ENCODE measurements at regions not wholly inside any gene's neighbourhood (a gene's known extent, or its start where the extent isn't known, plus 50 kb on each side); places are given as distances from the start of the nearest gene placed in this dataset.
"Not testable (repeated sequence)": the region's sequence is repeated elsewhere in the genome, so short reads cannot be mapped to it uniquely, and the experiment has no call there.

GRCh38 chr5:25764733-25765132 is 1120.0 kb upstream of the CDH10 start:
- DNase-seq = no peak

DNA sequence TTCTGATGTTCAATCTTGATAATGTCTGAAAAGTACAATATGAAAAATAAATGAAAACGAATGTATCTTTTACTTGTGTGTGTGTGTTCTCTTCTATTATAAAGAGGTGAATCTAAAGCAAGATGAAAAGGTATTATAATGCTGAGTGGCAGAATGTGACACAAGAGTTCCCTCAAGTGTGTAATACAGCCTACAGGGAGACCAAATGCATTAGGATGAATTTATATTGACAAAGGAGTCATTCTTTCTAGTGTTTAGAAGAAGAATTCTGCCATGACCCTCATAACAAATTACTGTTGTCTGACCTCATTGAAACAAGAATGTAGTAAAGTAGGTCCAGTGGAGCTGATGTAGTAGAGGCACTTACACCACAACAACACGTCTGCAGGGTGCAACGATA is 1119.0 kb upstream of the CDH10 start:
- DNase-seq = no peak

- peak in 1 of 2 experiments; percentile 9 for DNase-seq
Observed at GRCh38 chr5:25754895-25755294, 1110.1 kb upstream of the CDH10 start.

DNA sequence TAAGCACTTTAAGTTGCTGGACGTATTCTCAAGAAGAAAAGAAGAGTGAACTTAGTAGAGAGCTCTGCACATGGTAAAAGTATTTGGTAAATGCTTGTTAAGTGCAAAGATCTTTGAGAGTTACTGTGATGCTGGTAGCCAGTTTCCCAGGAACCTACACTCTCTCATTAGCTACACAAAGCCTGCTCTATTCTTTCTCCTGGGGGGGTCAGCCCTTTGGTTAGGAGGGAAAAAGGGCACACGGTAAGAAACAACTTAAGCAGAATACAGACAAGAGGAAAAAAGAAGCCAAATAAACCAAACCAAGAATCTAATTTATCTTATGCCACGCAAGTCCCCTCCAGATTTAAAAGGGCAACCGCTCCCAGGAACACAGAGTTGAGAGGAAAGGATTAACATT is 1100.1 kb upstream of the CDH10 start:
- DNase-seq = no peak

DNA sequence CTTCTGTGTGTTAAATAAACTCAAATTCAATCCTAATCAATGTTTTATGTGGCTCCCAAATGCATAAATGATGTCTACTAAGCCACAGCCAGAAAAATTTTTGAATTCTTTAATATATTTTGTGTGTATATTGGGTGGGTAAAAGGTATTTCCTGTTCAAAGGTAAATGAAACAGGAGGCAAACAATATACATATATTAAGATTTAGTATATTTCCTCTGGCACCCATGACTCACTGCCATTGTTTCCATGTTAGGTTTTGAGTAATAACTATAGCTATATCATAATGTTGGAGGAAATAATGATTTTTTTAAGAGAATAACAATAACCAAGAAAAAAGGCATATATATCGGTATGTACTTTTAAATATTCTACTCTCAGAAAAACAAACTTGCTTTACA is 1071.9 kb upstream of the CDH10 start:
- DNase-seq = no peak

DNA sequence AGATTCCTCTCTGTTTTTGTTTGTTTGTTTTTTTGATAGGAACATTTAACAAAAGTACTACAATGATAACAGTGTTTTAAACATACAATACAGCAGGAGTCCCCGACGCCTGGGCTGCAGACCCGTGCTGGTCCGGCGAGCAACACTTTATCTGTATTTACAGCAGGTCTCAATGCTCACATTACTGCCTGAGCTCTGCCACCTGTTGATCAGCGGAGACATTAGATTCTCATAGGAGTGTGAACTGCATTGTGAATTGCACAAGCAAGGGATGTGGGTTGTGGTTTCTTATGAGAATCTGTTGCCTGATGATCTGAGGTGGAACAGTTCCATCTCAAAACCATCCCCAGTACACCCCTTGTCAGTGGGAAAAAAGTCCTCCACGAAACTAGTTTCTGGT is 1068.5 kb upstream of the CDH10 start:
- DNase-seq = no peak

- DNase-seq = no peak
Observed at GRCh38 chr5:25707093-25707492, 1062.3 kb upstream of the CDH10 start.

DNA sequence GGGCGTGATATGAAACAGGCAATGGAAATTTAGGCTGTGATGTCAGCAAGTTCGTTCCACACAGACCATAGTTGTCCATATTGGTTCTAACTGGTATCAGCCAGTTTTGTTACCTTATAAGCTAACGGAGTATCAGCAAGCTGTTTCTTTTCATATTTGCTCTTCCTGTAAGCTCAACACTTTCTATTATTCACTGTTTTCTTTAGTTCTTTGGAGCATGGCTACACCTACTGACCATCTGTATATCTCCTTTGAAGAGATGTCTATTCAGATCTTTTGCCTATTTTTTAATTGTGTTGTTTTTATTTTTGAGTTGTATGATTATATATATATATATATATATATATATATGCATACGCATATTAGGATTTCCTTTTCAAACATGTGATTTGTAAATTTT is 1057.2 kb upstream of the CDH10 start:
- no peak for DNase-seq

GRCh38 chr5:25694801-25695200 is 1050.0 kb upstream of the CDH10 start:
- no peak for DNase-seq

DNA sequence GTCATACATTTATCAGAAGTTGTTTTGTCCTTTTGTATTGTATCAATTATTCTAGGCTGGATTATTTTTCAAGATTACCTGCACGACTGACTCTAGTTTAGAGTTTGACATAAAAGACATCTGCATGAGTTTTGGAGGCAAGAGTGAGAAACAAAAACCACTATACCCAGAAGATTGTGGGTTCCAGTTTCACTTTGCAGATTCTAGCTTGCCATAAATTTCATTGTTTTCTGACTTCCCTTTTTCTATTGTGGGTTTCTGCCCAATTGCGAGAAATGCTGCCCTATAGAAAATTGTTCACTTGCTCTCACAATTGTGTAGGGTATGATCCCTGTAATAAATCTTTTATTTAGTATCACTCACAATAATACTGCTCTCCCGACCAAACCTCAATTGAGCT is 1043.4 kb upstream of the CDH10 start:
- no peak for DNase-seq

DNA sequence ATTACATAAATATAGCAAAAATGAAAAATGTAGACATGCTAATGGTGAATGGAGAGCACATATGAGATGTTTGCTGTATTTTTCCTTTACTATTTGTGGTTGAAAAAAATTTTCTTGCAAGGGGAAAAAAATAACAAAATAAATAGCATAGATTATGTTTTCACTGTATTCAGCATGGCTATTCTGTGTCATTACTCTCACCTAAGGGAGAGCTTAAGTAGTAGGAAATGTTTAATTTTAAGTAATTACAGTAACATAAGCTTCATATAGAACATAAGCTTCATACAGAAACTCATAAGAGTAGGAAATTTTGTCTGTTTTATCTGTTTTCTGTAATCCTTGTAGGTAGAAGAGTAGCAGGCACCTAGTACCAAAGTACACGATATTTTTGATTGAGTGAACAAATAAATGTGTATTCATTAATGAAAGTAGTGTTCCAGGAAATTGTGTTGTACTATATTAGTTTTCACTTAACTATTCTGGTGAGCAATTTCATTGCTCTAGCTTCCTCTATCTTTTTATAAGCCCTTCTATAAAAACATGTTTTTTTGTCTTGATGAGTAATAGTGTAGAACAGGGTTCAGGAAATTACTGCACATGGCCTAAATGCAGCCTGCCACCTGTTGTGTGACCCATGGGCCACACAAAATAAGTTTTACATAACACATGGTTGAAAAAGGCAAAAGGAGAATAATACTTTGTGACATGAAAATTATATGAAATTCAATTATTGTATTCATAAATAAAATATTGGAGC is 1025.0 kb upstream of the CDH10 start:
- no peak for DNase-seq

DNA sequence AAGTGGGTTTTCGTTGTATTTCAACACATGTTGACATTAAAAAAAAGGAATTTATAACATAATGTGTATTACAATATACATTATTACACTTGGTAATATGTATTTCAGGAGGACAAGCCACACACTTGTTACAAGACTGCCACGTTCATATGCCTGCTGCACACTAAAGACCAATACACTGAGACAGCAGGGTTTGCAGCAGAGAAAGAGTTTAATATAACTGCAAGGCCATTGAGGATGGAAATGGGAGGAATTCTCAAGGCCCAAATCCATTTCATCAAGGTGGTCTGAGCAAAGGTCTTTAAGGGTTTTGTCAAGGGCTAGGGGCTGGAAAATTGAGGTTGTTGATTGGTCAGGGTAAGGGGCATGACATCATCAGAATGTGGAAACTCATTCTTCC is 1017.8 kb upstream of the CDH10 start:
- DNase-seq = no peak

- not testable (repeated sequence) for DNase-seq
Observed at GRCh38 chr5:25650316-25650715, 1005.5 kb upstream of the CDH10 start.

DNA sequence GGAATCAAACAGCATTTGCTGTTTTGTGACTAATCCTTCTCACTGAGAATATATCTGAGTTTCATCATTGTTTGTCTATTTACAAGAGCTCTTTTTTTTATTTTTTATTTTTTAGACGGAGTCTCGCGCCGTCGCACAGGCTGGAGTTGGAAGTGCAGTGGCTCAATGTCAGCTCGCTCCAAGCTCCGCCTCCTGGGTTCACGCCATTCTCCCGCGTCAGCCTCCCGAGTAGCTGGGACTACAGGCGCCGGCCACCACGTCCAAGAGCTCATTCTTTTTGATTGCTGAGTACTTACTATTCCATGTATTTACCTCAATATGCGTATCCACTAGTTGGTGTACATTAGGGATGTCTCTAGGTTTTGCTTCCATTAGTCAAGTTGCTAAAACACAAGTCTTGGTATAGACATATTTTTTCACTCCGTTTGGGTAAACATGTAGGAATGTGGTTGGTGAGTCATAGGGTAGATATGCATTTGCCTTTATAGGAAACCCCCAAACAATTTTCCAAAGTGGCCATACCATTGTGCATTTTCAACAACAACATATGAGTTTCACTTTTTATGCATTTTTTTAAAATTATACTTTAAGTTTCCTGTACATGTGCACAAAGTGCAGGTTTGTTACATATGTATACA is 1005.0 kb upstream of the CDH10 start:
- no peak for DNase-seq

DNA sequence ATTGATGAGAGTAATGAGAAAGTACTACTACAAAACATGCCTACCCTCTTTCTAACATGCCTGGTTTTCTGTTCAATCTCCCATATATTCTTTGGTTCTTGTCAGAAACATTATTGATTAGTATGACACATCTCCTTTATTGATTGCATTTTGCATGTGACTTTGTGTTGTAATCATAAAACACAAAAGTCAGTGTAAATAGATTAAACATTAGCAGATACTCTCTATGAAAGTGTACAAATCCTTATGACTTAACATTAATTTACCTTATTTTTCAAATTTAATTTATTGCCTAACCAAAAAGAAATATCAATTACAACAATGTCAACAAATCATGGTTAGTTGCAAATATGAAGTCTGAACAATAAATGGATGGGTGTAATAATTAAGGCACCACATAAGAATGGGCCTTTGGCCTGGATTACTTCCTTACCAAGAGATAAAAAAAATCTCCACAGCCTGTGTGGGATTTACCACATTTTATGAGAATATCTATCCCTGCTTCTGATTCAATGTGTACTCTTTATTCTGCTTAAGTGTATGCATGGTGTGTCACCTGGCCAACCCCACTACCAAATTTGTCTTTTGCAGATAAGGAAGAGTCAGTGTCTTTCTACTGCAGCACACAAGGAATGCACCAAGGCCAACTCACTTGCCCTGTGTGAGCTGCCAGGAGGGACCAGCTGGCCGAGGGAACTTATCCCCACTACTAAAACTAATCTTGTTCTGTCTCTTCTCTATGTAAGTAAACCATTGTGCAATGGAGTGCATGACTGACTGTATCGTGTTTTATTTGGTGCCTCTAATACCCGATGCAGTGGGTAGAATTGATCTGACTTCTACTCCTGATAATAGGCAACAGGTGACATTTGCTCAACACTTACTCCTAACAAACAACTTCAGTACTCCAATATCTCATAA is 1001.9 kb upstream of the CDH10 start:
- peak; percentile 8 to 69 for DNase-seq

- DNase-seq = peak in 1 of 2 experiments; percentile 26
Observed at GRCh38 chr5:25641124-25641523, 996.3 kb upstream of the CDH10 start.

DNA sequence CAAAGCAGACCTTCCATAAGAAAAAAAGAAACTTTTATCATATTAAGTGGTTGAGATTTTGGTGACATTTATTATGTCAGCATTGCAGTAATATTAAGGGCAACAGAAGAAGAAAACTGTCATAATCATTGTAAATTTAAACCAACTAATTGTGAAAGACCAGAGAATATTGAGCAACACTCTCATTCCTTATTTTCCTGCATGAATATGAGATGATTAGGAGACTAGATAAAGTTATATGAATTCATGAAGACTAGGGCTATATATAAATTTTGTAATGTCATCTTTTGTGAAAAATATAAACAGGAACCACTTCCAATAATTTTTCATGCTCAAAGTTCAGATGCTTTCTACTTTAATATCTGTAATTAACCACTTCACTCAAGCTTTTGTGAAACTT is 974.5 kb upstream of the CDH10 start:
- DNase-seq = no peak

DNA sequence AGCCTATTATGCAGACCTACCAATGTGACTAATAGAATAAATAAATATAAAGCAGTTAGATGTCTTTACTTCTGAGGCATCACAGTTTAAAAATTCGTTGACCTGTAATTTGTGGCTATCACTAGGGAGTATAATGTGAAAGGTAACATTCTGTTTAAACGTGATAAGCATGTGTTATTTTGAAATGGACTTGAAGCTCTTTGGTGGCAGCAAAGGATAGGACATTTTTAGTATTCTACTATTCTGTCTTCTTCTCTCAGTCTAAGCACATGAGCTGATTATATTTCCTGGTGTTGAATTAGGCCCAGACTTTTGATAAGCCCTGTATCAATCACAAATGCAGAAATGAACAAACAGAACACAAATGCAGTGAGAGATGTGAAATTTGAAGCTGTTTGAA is 974.0 kb upstream of the CDH10 start:
- DNase-seq = no peak

DNA sequence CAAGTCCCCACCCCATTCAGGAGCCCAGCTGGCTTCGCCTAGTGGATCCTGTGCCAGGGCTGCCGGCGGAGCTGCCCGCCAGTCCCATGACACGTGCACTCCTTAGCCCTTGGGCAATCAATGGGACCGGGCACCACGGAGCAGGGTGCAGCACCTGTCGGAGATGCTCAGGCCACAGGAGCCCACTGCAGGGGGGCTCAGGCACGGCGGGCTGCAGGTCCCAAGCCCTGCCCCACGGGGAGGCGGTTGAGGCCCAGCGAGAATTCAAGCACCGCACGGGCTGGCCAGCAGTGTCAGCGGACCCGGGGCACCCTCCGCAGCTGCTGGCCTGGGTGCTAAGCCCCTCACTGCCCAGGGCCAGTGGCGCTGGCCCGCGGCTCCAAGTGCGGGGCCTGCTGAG is 969.7 kb upstream of the CDH10 start:
- no peak for DNase-seq

DNA sequence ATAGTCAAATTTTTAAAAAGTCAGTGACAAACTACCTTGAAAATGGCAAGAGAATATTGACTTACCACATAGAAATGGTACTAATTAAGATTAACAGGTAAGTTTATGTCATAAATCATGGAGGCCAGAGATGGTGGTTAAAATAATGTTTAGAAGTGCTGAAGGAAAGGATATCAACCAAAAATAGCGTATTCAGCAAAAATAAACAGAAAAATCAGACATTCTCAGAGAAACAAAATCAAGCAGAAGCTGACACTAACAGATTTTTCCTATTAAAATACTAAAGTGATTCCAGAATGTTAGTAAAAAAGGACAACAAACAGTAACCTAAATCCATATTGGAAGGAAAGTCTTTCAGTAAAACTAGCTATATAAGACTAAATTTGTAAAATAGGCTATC is 959.9 kb upstream of the CDH10 start:
- DNase-seq = no peak

GRCh38 chr5:25579111-25579510 is 934.3 kb upstream of the CDH10 start:
- no peak for DNase-seq

DNA sequence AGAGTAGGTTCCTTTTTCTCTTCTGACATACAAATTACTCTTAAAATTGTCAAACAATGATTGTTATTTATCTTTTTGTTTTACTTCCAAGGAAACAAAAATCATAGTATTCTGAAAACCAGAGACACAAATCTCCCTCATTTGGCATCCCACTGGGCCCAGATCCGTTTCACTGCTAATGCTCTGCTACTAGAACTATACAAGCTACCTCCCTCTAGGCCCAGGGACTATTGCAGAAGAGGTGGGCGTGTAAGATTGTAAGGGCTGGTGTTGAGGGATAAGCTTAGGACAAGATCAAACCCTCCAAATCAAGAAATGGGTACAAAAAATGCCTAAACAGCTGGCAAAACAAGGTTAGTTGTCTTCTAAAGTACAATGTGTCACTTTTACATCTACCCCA is 928.9 kb upstream of the CDH10 start:
- no peak for DNase-seq

DNA sequence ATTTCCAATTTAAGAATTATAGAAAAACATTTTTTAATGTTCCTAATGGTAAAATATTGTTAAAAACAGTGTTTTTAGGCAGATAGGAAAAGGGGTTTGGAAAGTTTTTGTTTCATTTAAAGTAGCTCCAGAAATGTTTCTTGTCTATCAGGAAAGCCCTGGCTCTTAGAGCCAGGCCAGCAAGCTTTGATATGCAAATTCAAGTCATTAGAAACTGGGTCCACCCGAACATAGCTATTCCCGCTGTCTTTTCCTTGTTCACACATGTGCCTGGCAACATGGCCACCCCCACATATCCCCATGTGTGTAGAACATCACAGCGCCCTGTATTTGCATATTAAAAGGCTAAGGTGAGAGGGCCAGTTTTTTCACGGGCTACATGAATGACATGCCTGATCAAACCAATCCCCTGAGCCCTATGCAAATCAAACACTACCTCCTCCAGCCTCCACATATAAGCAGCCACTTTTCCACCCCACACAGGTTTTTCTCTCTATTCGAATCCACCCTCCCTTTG is 925.3 kb upstream of the CDH10 start:
- no peak for DNase-seq

Measured in NCI-H524 (cell line).